ENCODE measurements at regions not wholly inside any gene's neighbourhood (a gene's known extent, or its start where the extent isn't known, plus 50 kb on each side); places are given as distances from the start of the nearest gene placed in this dataset.

DNA sequence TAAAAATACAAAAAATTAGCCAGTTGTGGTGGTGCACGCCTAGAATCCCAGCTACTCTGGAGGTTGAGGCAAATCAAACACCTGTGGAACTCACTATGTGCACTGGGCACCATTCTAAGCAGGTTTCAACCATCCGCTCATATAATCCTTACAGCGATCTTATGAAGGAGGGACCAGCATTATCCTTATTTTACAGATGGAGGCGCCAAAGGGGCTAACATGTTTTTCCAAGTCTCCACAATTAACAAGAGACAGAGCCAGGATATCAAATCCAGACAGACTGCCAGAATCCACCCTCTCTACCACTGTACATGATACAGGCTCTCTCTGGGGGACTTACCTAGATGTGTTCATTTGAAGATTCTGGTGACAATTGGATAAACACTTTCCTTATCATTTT lies 479.0 kb downstream of the XYLT1 start:
- Histone ChIP-seq H3K9ac (ENCODE audit: low read depth, low read length) (no peak overlapping the region), H3K79me1 (ENCODE audit: low read depth in 1 of 2, low read length in 2 of 2) (no peaks in the 10 kb centered on the region), H2BK120ac (ENCODE audit: low read depth, low read length) (no peak overlapping the region), H3K4me1 (ENCODE audit: control insufficient read depth, insufficient read depth, low read length) (no peaks in the 10 kb centered on the region), H2BK15ac (ENCODE audit: low read depth, low read length) (no peak overlapping the region), H3K56ac (ENCODE audit: extremely low read depth, insufficient read depth, low read length) (no peak overlapping the region), H3K4me3 (ENCODE audit: insufficient read depth, low read depth, low read length) (no peak overlapping the region), H2BK20ac (ENCODE audit: low read depth, low read length) (no peak overlapping the region), H3K18ac (ENCODE audit: low read depth, low read length) (no peak overlapping the region), H4K5ac (ENCODE audit: low read depth, low read length) (no peak overlapping the region), H3K9me3 (ENCODE audit: control insufficient read depth, insufficient read depth, low read length) (peaks cover 12% of the 10 kb centered on the region), H3K9me1 (ENCODE audit: insufficient read depth, low read length) (no peaks in the 10 kb centered on the region), H2AK5ac (ENCODE audit: low read depth, low read length) (no peak overlapping the region), H3K23ac (ENCODE audit: low read depth, low read length) (no peak overlapping the region), H3K14ac (replicated peaks; ENCODE audit: low read depth, low read length) (no peak overlapping the region), H3K4me2 (ENCODE audit: low read depth, low read length) (no peak overlapping the region), H3K27ac (ENCODE audit: insufficient read depth, low read length) (no peak overlapping the region), H4K91ac (ENCODE audit: insufficient read depth, low read depth, low read length) (no peak overlapping the region), H3K4ac (ENCODE audit: low read depth, low read length) (no peak overlapping the region), H4K8ac (ENCODE audit: low read depth in 2 of 2, low read length in 2 of 2) (no peak overlapping the region), H2AK9ac (replicated peaks; ENCODE audit: low read depth, low read length, poor library complexity) (no peak overlapping the region), H3K36me3 (ENCODE audit: control insufficient read depth, insufficient read depth, low read length) (no peaks in the 10 kb centered on the region), H2AFZ (replicated peaks; ENCODE audit: low read length, poor library complexity) (no peak overlapping the region), H2BK5ac (ENCODE audit: low read depth, low read length, poor library complexity, severe bottlenecking) (no peak overlapping the region), H4K20me1 (ENCODE audit: insufficient read depth, low read length) (no peaks in the 10 kb centered on the region), H3K27me3 (ENCODE audit: control insufficient read depth, insufficient read depth, low read length) (no peaks in the 10 kb centered on the region)
- intact Hi-C loops (cut with micrococcal nuclease) (no loop called here), in situ Hi-C loops (cut with MboI; ENCODE audit: low sequenced_read_pairs) (no loop called here), dilution Hi-C loops (cut with HindIII; ENCODE audit: low sequenced_read_pairs, unreplicated experiment) (no loop called here)
- no TSS peak for BruUV-seq (replicated peaks)
- no peak for ATAC-seq (ENCODE audit: low read depth)
- no CpG with 5 or more reads among the region's 4 CpGs for WGBS, 2 experiments (ENCODE audit: extremely low coverage in 2 of 2, insufficient read length in 1 of 2)
- DNase-seq = no peak
- ChIA-PET POLR2A (ENCODE audit: unreplicated experiment) (no interaction called here), CTCF (no interaction called here)
- no peak for TF ChIP-seq POLR2A (IDR thresholded peaks at IDR 0.05; ENCODE audit: low read depth, low read length)
- TF ChIP-seq MXI1 (IDR thresholded peaks at IDR 0.05; ENCODE audit: borderline replicate concordance, low read depth, low read length) = no peak
- no peak for TF ChIP-seq RCOR1 (IDR thresholded peaks at IDR 0.05; ENCODE audit: insufficient replicate concordance, low read length)
- no peak for TF ChIP-seq MAFK (IDR thresholded peaks at IDR 0.05; ENCODE audit: low read depth, low read length)
- no peak for TF ChIP-seq NFE2L2 (IDR thresholded peaks at IDR 0.05; ENCODE audit: low read depth, low read length)
- TF ChIP-seq MAZ (IDR thresholded peaks at IDR 0.05; ENCODE audit: borderline replicate concordance, low read depth, low read length) = no peak
